Left renal cortex interstitium (tissue), 4 donors: ENCODE measurements at regions not wholly inside any gene's neighbourhood (a gene's known extent, or its start where the extent isn't known, plus 50 kb on each side); places are given as distances from the start of the nearest gene placed in this dataset.
"Not testable (repeated sequence)": the region's sequence is repeated elsewhere in the genome, so short reads cannot be mapped to it uniquely, and the experiment has no call there.

ENCODE experiments used
- DNase-seq, 4 donors: peaks; one replicate each; pipeline ENCODE4 v3.0.0-alpha.2; 2013; ENCODE audit warnings: low read depth in 4 of 4, low spot score in 2 of 4, missing footprints in 1 of 4

GRCh38 chr3:88640581-88640980 is 466.8 kb upstream of the EPHA3 start:
- no peak for DNase-seq

GRCh38 chr3:88641033-88641604 is 466.3 kb upstream of the EPHA3 start:
- DNase-seq = no peak

GRCh38 chr3:88657459-88657858 is 450.0 kb upstream of the EPHA3 start:
- no peak for DNase-seq

GRCh38 chr3:88661433-88661824 is 446.0 kb upstream of the EPHA3 start:
- DNase-seq = no peak

GRCh38 chr3:88668180-88668579 is 439.2 kb upstream of the EPHA3 start:
- DNase-seq = no peak

GRCh38 chr3:88671573-88671972 is 435.8 kb upstream of the EPHA3 start:
- DNase-seq = no peak

- DNase-seq = no peak
Observed at GRCh38 chr3:88677298-88677697, 430.1 kb upstream of the EPHA3 start.

GRCh38 chr3:88678747-88679146 is 428.7 kb upstream of the EPHA3 start:
- DNase-seq = no peak

- no peak for DNase-seq
Observed at GRCh38 chr3:88690287-88690686, 417.1 kb upstream of the EPHA3 start.

- no peak for DNase-seq
Observed at GRCh38 chr3:88691081-88691480, 416.3 kb upstream of the EPHA3 start.

GRCh38 chr3:88703501-88704059 is 403.8 kb upstream of the EPHA3 start:
- DNase-seq = no peak

GRCh38 chr3:88704338-88704737 is 403.1 kb upstream of the EPHA3 start:
- DNase-seq = no peak

- DNase-seq = no peak
Observed at GRCh38 chr3:88707837-88708236, 399.6 kb upstream of the EPHA3 start.

- no peak for DNase-seq
Observed at GRCh38 chr3:88712552-88712951, 394.9 kb upstream of the EPHA3 start.

- DNase-seq = no peak
Observed at GRCh38 chr3:88713233-88713691, 394.2 kb upstream of the EPHA3 start.

GRCh38 chr3:88725440-88726165 is 381.8 kb upstream of the EPHA3 start:
- DNase-seq = no peak

- DNase-seq = no peak
Observed at GRCh38 chr3:88732186-88732585, 375.2 kb upstream of the EPHA3 start.

- DNase-seq = no peak
Observed at GRCh38 chr3:88742106-88742505, 365.3 kb upstream of the EPHA3 start.

GRCh38 chr3:88742674-88743507 is 364.5 kb upstream of the EPHA3 start:
- DNase-seq = no peak

- no peak for DNase-seq
Observed at GRCh38 chr3:88744896-88745295, 362.5 kb upstream of the EPHA3 start.

- not testable (repeated sequence) for DNase-seq
Observed at GRCh38 chr3:88747145-88747544, 360.3 kb upstream of the EPHA3 start.
